ENCODE measurements at regions not wholly inside any gene's neighbourhood (a gene's known extent, or its start where the extent isn't known, plus 50 kb on each side); places are given as distances from the start of the nearest gene placed in this dataset.
"Not testable (repeated sequence)": the region's sequence is repeated elsewhere in the genome, so short reads cannot be mapped to it uniquely, and the experiment has no call there.

DNA sequence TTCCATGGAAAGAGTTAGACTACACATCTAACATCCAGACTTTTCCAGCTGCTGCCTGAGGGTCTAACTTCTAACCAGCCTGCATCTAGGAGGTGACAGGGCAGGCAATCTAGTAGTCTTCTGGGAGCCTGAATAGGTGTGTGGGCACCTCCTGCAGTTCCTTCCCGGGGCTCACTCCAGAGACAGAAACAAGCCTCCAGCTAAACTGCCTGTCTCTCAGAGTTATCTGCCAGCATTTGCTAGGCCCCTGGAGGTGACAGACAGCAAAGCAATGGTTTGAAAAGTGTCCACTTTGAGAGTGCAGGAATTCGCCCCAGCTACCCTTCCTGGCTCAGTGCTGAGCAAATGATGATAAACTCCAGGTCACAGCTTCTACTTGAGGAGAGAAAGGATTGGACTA lies 240.5 kb upstream of the PRSS16 start:
- Histone ChIP-seq H3K4me1 (ENCODE audit: control insufficient read depth in 4 of 4, insufficient read depth in 4 of 4, low read length in 3 of 4) (no peaks in the 10 kb centered on the region), H3K4me3 (ENCODE audit: low read depth in 1 of 3, low read length in 3 of 3) (no peak overlapping the region), H3K9me3 (ENCODE audit: control insufficient read depth in 4 of 4, low read length in 3 of 4) (peaks cover 0 to 6% (median 1%) of the 10 kb centered on the region in 4 donors), H3K27ac (ENCODE audit: low read depth in 1 of 2, low read length in 2 of 2) (no peak overlapping the region), H3K9ac (ENCODE audit: low read depth in 1 of 2, low read length in 2 of 2) (no peak overlapping the region), H3K36me3 (ENCODE audit: control insufficient read depth in 4 of 4, insufficient read depth in 3 of 4, low read depth in 1 of 4, low read length in 3 of 4) (no peaks in the 10 kb centered on the region), H3K27me3 (ENCODE audit: control insufficient read depth in 4 of 4, insufficient read depth in 4 of 4, low read length in 3 of 4) (no peaks in the 10 kb centered on the region)
- TF ChIP-seq FOXA2 (IDR thresholded peaks at IDR 0.05): no peak
- TF ChIP-seq TAF1 (conservative IDR thresholded peaks at IDR 0.05): no peak
- TF ChIP-seq, protein P1, sequence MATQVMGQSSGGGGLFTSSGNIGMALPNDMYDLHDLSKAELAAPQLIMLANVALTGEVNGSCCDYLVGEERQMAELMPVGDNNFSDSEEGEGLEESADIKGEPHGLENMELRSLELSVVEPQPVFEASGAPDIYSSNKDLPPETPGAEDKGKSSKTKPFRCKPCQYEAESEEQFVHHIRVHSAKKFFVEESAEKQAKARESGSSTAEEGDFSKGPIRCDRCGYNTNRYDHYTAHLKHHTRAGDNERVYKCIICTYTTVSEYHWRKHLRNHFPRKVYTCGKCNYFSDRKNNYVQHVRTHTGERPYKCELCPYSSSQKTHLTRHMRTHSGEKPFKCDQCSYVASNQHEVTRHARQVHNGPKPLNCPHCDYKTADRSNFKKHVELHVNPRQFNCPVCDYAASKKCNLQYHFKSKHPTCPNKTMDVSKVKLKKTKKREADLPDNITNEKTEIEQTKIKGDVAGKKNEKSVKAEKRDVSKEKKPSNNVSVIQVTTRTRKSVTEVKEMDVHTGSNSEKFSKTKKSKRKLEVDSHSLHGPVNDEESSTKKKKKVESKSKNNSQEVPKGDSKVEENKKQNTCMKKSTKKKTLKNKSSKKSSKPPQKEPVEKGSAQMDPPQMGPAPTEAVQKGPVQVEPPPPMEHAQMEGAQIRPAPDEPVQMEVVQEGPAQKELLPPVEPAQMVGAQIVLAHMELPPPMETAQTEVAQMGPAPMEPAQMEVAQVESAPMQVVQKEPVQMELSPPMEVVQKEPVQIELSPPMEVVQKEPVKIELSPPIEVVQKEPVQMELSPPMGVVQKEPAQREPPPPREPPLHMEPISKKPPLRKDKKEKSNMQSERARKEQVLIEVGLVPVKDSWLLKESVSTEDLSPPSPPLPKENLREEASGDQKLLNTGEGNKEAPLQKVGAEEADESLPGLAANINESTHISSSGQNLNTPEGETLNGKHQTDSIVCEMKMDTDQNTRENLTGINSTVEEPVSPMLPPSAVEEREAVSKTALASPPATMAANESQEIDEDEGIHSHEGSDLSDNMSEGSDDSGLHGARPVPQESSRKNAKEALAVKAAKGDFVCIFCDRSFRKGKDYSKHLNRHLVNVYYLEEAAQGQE (IDR thresholded peaks at IDR 0.05): no peak
- no peak for TF ChIP-seq EGR1 (IDR thresholded peaks at IDR 0.05; ENCODE audit: low read depth in 2 of 2)
- TF ChIP-seq, protein P2, sequence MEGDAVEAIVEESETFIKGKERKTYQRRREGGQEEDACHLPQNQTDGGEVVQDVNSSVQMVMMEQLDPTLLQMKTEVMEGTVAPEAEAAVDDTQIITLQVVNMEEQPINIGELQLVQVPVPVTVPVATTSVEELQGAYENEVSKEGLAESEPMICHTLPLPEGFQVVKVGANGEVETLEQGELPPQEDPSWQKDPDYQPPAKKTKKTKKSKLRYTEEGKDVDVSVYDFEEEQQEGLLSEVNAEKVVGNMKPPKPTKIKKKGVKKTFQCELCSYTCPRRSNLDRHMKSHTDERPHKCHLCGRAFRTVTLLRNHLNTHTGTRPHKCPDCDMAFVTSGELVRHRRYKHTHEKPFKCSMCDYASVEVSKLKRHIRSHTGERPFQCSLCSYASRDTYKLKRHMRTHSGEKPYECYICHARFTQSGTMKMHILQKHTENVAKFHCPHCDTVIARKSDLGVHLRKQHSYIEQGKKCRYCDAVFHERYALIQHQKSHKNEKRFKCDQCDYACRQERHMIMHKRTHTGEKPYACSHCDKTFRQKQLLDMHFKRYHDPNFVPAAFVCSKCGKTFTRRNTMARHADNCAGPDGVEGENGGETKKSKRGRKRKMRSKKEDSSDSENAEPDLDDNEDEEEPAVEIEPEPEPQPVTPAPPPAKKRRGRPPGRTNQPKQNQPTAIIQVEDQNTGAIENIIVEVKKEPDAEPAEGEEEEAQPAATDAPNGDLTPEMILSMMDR (IDR thresholded peaks at IDR 0.05; ENCODE audit: low read depth, low read length, missing input control): no peak
- no peak for TF ChIP-seq HNF4A (conservative IDR thresholded peaks at IDR 0.05)
- no peak for TF ChIP-seq SP1 (IDR thresholded peaks at IDR 0.05)
- 46% methylated on average over 2 of the region's 2 CpGs for WGBS
- DNase-seq (ENCODE audit: low spot score): no peak

DNA sequence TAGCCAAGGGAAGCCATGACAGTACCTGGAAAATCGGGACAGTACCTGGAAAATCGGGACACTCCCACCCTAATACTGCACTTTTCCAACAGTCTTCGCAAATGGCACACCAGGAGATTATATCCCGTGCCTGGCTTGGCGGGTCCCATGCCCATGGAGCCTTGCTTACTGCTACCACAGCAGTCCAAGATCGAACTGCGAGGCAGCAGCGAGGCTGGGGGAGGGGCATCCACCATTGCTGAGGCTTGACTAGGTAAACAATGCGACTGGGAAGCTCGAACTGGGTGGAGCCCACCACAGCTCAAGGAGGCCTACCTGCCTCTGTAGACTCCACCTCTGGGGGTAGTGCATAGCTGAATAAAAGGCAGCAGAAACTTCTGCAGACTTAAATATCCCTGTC lies 238.9 kb upstream of the PRSS16 start:
- H3K36me3 ChIP-seq (ENCODE audit: control insufficient read depth in 4 of 4, insufficient read depth in 3 of 4, low read depth in 1 of 4, low read length in 3 of 4); H3K4me3 ChIP-seq (ENCODE audit: low read depth in 1 of 3, low read length in 3 of 3); H3K27me3 ChIP-seq (ENCODE audit: control insufficient read depth in 4 of 4, insufficient read depth in 4 of 4, low read length in 3 of 4); H3K9me3 ChIP-seq (ENCODE audit: control insufficient read depth in 4 of 4, low read length in 3 of 4); DNase-seq (ENCODE audit: low spot score); H3K9ac ChIP-seq (ENCODE audit: low read depth in 1 of 2, low read length in 2 of 2); H3K4me1 ChIP-seq (ENCODE audit: control insufficient read depth in 4 of 4, insufficient read depth in 4 of 4, low read length in 3 of 4); H3K27ac ChIP-seq (ENCODE audit: low read depth in 1 of 2, low read length in 2 of 2): not testable (repeated sequence)
- 96% methylated on average over 10 of the region's 10 CpGs for WGBS

DNA sequence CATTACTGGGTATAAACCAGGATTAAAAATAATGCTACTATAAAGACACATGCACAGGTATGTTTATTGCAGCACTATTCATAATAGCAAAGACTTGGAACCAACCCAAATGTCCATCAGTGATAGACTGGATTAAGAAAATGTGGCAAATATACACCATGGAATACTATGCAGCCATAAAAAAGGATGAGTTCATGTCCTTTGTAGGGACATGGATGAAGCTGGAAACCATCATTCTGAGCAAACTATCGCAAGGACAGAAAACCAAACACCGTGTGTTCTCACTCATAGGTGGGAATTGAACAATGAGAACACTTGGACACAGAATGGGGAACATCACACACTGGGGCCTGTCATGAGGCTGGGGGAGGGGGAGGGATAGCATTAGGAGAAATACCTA lies 233.4 kb upstream of the PRSS16 start:
- 100% methylated on average over 1 of the region's 2 CpGs for WGBS
- not testable (repeated sequence) for H3K4me1 ChIP-seq (ENCODE audit: control insufficient read depth in 4 of 4, insufficient read depth in 4 of 4, low read length in 3 of 4); H3K9me3 ChIP-seq (ENCODE audit: control insufficient read depth in 4 of 4, low read length in 3 of 4); DNase-seq (ENCODE audit: low spot score); H3K27me3 ChIP-seq (ENCODE audit: control insufficient read depth in 4 of 4, insufficient read depth in 4 of 4, low read length in 3 of 4); H3K9ac ChIP-seq (ENCODE audit: low read depth in 1 of 2, low read length in 2 of 2); H3K27ac ChIP-seq (ENCODE audit: low read depth in 1 of 2, low read length in 2 of 2); H3K36me3 ChIP-seq (ENCODE audit: control insufficient read depth in 4 of 4, insufficient read depth in 3 of 4, low read depth in 1 of 4, low read length in 3 of 4); H3K4me3 ChIP-seq (ENCODE audit: low read depth in 1 of 3, low read length in 3 of 3)

DNA sequence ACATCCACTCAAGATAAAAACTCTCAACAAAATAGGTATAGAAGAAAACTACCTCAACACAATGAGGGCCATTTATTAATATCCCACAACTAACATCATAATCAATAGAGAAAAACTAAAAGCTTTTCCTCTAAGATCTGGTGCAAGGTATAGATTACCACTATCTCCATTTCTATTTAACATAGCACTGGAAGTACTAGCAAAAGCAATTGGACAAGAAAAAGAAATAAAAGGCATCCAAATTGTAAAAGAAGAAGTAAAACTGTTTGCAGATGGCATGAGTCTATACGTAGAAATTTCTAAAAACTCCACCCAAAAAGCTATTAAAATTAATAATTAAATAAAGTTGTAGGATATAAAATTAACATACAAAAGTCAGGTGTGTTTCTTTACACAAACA lies 230.8 kb upstream of the PRSS16 start:
- Histone ChIP-seq H3K27me3 (ENCODE audit: control insufficient read depth in 4 of 4, insufficient read depth in 4 of 4, low read length in 3 of 4) (no peaks in the 10 kb centered on the region), H3K9ac (ENCODE audit: low read depth in 1 of 2, low read length in 2 of 2) (no peak overlapping the region), H3K36me3 (ENCODE audit: control insufficient read depth in 4 of 4, insufficient read depth in 3 of 4, low read depth in 1 of 4, low read length in 3 of 4) (no peaks in the 10 kb centered on the region), H3K4me1 (ENCODE audit: control insufficient read depth in 4 of 4, insufficient read depth in 4 of 4, low read length in 3 of 4) (peaks cover 0 to 11% (median 4%) of the 10 kb centered on the region in 4 donors), H3K4me3 (ENCODE audit: low read depth in 1 of 3, low read length in 3 of 3) (no peak overlapping the region), H3K9me3 (ENCODE audit: control insufficient read depth in 4 of 4, low read length in 3 of 4) (peaks cover 0 to 8% (median 0%) of the 10 kb centered on the region in 4 donors), H3K27ac (ENCODE audit: low read depth in 1 of 2, low read length in 2 of 2) (no peak overlapping the region)
- WGBS: 48% methylated on average over 1 of the region's 1 CpG
- no peak for DNase-seq (ENCODE audit: low spot score)
- TF ChIP-seq GABPA (IDR thresholded peaks at IDR 0.05 in 1 of 2, conservative IDR thresholded peaks at IDR 0.05 in 1 of 2) (no peak), FOXA2 (IDR thresholded peaks at IDR 0.05) (no peak), NR2F2 (IDR thresholded peaks at IDR 0.05) (no peak), YY1 (IDR thresholded peaks at IDR 0.05) (no peak)
- TF ChIP-seq, protein P3, sequence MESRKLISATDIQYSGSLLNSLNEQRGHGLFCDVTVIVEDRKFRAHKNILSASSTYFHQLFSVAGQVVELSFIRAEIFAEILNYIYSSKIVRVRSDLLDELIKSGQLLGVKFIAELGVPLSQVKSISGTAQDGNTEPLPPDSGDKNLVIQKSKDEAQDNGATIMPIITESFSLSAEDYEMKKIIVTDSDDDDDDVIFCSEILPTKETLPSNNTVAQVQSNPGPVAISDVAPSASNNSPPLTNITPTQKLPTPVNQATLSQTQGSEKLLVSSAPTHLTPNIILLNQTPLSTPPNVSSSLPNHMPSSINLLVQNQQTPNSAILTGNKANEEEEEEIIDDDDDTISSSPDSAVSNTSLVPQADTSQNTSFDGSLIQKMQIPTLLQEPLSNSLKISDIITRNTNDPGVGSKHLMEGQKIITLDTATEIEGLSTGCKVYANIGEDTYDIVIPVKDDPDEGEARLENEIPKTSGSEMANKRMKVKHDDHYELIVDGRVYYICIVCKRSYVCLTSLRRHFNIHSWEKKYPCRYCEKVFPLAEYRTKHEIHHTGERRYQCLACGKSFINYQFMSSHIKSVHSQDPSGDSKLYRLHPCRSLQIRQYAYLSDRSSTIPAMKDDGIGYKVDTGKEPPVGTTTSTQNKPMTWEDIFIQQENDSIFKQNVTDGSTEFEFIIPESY (IDR thresholded peaks at IDR 0.05): no peak
- TF ChIP-seq, protein P1 (IDR thresholded peaks at IDR 0.05): no peak
